PC-9 (cell line): ENCODE measurements at regions not wholly inside any gene's neighbourhood (a gene's known extent, or its start where the extent isn't known, plus 50 kb on each side); places are given as distances from the start of the nearest gene placed in this dataset.

ENCODE experiments used
- BruUV-seq: library from RNA; stranded (reverse); fragments of 400-500 nt; replicated peaks from 2 replicates; lab custom pipeline; 2021; lab: Mats Ljungman, UMichigan
- CTCF ChIA-PET: fragments of 300-600 bp; sonication (Branson Sonifier 250); formaldehyde crosslinking; loops from one replicate; lab custom pipeline; 2022; ENCODE audit warnings: antibody characterized with exemption; lab: Charles Lee
- POLR2A ChIA-PET: fragments of 300-600 bp; sonication (Branson Sonifier 250); formaldehyde crosslinking; loops from one replicate; lab custom pipeline; 2022; ENCODE audit warnings: antibody characterized with exemption; ENCODE audit not compliant: unreplicated experiment; lab: Charles Lee
- DNase-seq, 2 experiments: peaks; one replicate each; pipeline versions ENCODE4 v3.0.0 to v3.0.0-alpha.2; 2015 to 2022; ENCODE audit warnings: mixed read lengths in 1 of 2
- H2AFZ ChIP-seq: fragments of 200-600 bp; sonication (generic); 2 replicates; pipeline ENCODE4 v1.8.1; 2017; ENCODE audit warnings: antibody characterized with exemption
- H3F3A ChIP-seq: fragments of 200-600 bp; sonication (generic); 2 replicates; pipeline ENCODE4 v1.8.1; 2017; ENCODE audit warnings: antibody characterized with exemption, mild to moderate bottlenecking, low read depth; ENCODE audit not compliant: insufficient read depth
- H3K27ac ChIP-seq: fragments of 200-600 bp; sonication (generic); 2 replicates; pipeline ENCODE4 v1.6.1; 2016; ENCODE audit warnings: mixed run types
- H3K27me3 ChIP-seq: fragments of 200-600 bp; sonication (generic); 2 replicates; pipeline ENCODE4 v1.6.1; 2016; ENCODE audit warnings: low read depth, mixed run types; ENCODE audit not compliant: insufficient read depth
- H3K36me3 ChIP-seq: fragments of 200-600 bp; sonication (generic); 2 replicates; pipeline ENCODE4 v1.6.1; 2016; ENCODE audit warnings: low read depth, mixed run types
- H3K4me1 ChIP-seq: fragments of 200-600 bp; sonication (generic); replicated peaks from 2 replicates; pipeline ENCODE4 v1.6.1; 2016; ENCODE audit warnings: mixed run types; ENCODE audit not compliant: insufficient read depth
- H3K4me2 ChIP-seq: fragments of 200-600 bp; sonication (generic); 2 replicates; pipeline ENCODE4 v1.6.1; 2017; ENCODE audit warnings: mixed run types
- H3K4me3 ChIP-seq: fragments of 200-600 bp; sonication (generic); 2 replicates; pipeline ENCODE4 v1.6.1; 2016; ENCODE audit warnings: mixed run types
- H3K79me2 ChIP-seq: fragments of 200-600 bp; sonication (generic); 2 replicates; pipeline ENCODE4 v1.6.1; 2017; ENCODE audit warnings: low read depth, mixed run types
- H3K9me2 ChIP-seq: fragments of 200-600 bp; sonication (generic); 2 replicates; pipeline ENCODE4 v1.8.1; 2017; ENCODE audit warnings: mild to moderate bottlenecking; ENCODE audit not compliant: insufficient read depth
- H3K9me3 ChIP-seq: fragments of 200-600 bp; sonication (generic); 2 replicates; pipeline ENCODE4 v1.8.1; 2016; ENCODE audit warnings: low read depth; ENCODE audit not compliant: insufficient read depth
- H4K20me1 ChIP-seq: fragments of 200-600 bp; sonication (generic); 2 replicates; pipeline ENCODE4 v1.8.1; 2017; ENCODE audit not compliant: insufficient read depth
- EZH2 ChIP-seq: fragments of 200-600 bp; sonication (generic); IDR thresholded peaks from 2 replicates; pipeline ENCODE4 v1.8.0; 2017; ENCODE audit warnings: antibody characterized with exemption, low read depth
- intact Hi-C: fragments of 100-400 bp; cut with micrococcal nuclease; formaldehyde crosslinking; loops from one replicate; pipeline ENCODE4 v1.10.0; 2022; ENCODE audit not compliant: unreplicated experiment
- TF ChIP-seq, protein P1 (sequence below): fragments of 200-600 bp; sonication (generic); conservative IDR thresholded peaks from 2 replicates; pipeline ENCODE4 v1.6.1; 2017; ENCODE audit warnings: mixed run types, antibody characterized with exemption, mild to moderate bottlenecking, moderate library complexity

DNA sequence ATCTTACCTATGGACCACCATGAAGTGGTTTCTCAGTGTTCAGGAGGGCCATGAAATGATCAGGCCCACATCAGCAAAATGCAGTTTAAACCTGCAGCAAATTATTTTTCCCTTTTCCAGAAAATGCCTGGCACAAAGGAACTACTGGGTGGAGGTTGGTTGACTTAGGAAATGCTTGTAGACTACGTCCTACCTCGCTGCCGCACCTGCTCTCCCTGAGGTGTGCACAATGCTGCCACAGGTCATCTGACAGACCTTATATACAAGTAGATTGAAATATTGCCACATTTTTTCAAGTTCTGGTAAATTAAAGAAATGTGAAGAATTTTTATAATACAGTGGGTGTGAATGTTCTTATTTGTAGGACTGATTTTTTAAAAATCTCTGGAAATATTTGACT lies 166.7 kb upstream of the PDE4B start:
- Histone ChIP-seq H3K79me2 (no peaks in the 10 kb centered on the region), H2AFZ (no peak overlapping the region), H3K9me2 (no peaks in the 10 kb centered on the region), H3K36me3 (no peaks in the 10 kb centered on the region), H3F3A (no peaks in the 10 kb centered on the region), H3K4me1 (no peaks in the 10 kb centered on the region), H4K20me1 (no peaks in the 10 kb centered on the region), H3K4me2 (no peak overlapping the region), H3K9me3 (no peaks in the 10 kb centered on the region), H3K27me3 (no peaks in the 10 kb centered on the region), H3K4me3 (no peak overlapping the region), H3K27ac (no peak overlapping the region)
- CTCF ChIA-PET: no interaction called here
- no TSS peak for BruUV-seq
- POLR2A ChIA-PET: no interaction called here
- intact Hi-C loops: no loop called here
- DNase-seq: no peak
- TF ChIP-seq, protein P1, sequence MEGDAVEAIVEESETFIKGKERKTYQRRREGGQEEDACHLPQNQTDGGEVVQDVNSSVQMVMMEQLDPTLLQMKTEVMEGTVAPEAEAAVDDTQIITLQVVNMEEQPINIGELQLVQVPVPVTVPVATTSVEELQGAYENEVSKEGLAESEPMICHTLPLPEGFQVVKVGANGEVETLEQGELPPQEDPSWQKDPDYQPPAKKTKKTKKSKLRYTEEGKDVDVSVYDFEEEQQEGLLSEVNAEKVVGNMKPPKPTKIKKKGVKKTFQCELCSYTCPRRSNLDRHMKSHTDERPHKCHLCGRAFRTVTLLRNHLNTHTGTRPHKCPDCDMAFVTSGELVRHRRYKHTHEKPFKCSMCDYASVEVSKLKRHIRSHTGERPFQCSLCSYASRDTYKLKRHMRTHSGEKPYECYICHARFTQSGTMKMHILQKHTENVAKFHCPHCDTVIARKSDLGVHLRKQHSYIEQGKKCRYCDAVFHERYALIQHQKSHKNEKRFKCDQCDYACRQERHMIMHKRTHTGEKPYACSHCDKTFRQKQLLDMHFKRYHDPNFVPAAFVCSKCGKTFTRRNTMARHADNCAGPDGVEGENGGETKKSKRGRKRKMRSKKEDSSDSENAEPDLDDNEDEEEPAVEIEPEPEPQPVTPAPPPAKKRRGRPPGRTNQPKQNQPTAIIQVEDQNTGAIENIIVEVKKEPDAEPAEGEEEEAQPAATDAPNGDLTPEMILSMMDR: no peak
- TF ChIP-seq EZH2: no peak

DNA sequence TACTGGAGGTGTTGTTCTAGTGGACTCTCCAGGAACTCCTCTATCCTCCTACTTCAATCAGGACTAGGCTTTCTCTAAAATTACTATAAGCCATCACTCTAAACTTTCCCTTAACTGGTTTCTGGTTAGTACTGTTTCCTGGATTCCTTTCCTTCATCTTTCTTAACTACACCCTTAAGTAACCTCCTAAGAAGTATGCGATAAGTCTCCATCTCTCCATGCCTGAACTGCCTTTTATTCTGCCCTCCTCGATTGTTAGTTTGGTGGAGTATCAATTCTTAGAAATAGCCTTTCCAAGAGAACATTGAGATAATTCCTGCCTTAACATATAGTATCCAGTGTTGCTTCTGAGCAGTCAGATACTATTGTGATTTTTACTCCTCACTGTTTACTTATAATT lies 162.9 kb upstream of the PDE4B start:
- no peak for TF ChIP-seq EZH2
- TF ChIP-seq, protein P1: no peak
- Histone ChIP-seq H3K9me3 (no peaks in the 10 kb centered on the region), H4K20me1 (no peaks in the 10 kb centered on the region), H3K27me3 (no peaks in the 10 kb centered on the region), H3K27ac (no peak overlapping the region), H3K4me3 (no peak overlapping the region), H3K4me2 (no peak overlapping the region), H3K79me2 (no peaks in the 10 kb centered on the region), H3F3A (no peaks in the 10 kb centered on the region), H3K4me1 (no peaks in the 10 kb centered on the region), H3K36me3 (no peaks in the 10 kb centered on the region), H3K9me2 (no peaks in the 10 kb centered on the region), H2AFZ (no peak overlapping the region)
- BruUV-seq: no TSS peak
- ChIA-PET POLR2A (no interaction called here), CTCF (no interaction called here)
- DNase-seq: no peak
- intact Hi-C loops: no loop called here

DNA sequence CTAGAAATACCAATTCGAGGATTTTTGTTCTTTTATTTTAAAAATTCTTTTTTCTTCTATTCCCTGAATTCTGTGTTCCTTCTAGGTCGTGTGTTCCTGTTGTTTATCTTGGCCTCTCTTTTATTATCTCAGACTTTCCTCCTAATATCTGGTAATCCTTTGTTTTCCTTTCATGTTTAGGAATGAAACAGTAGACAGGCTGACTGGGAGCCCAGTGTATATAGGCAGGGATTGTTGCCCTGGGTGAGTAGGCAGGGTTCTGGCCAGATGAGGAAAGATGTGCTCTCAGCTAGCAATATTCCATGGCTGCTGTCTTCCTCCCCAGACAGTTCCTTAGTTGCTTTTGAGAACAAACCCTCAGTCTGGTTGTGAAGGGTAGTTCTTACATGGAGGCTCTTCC lies 161.8 kb upstream of the PDE4B start:
- H2AFZ ChIP-seq: no peak overlapping the region
- H4K20me1 ChIP-seq: no peaks in the 10 kb centered on the region
- H3K9me3 ChIP-seq: no peaks in the 10 kb centered on the region
- intact Hi-C loops: no loop called here
- H3K4me2 ChIP-seq: no peak overlapping the region
- H3K4me3 ChIP-seq: no peak overlapping the region
- H3K4me1 ChIP-seq: no peaks in the 10 kb centered on the region
- H3K27me3 ChIP-seq: no peaks in the 10 kb centered on the region
- no peaks in the 10 kb centered on the region for H3K79me2 ChIP-seq
- DNase-seq: no peak
- ChIA-PET CTCF (no interaction called here), POLR2A (no interaction called here)
- H3K27ac ChIP-seq: no peak overlapping the region
- H3K36me3 ChIP-seq: no peaks in the 10 kb centered on the region
- H3F3A ChIP-seq: no peaks in the 10 kb centered on the region
- no TSS peak for BruUV-seq
- no peaks in the 10 kb centered on the region for H3K9me2 ChIP-seq
- TF ChIP-seq EZH2: no peak
- TF ChIP-seq, protein P1: no peak
